K562 (cell line): ENCODE measurements at regions not wholly inside any gene's neighbourhood (a gene's known extent, or its start where the extent isn't known, plus 50 kb on each side); places are given as distances from the start of the nearest gene placed in this dataset.

Experiments used
- ARHGAP35 ChIP-seq: fragments of 450-650 bp; IDR thresholded peaks from 2 replicates; pipeline ENCODE4 v1.6.1; 2018; ENCODE audit not compliant: partially characterized antibody
- CBFA2T3 ChIP-seq: fragments of 450-650 bp; IDR thresholded peaks from 2 replicates; pipeline ENCODE4 v1.6.1; 2017
- EGR1 ChIP-seq: fragments of 450-650 bp; conservative IDR thresholded peaks from 2 replicates; pipeline ENCODE4 v1.6.1; 2017; ENCODE audit warnings: mild to moderate bottlenecking
- ETS2 ChIP-seq: IDR thresholded peaks from 2 replicates; pipeline ENCODE4 v1.6.1; 2016; ENCODE audit warnings: borderline replicate concordance, missing genetic modification characterization, mild to moderate bottlenecking, moderate library complexity, missing compliant biosample characterization; ENCODE audit not compliant: poor library complexity, severe bottlenecking
- GABPB2 ChIP-seq: fragments of 250-450 bp; sonication (Bioruptor Pico); conservative IDR thresholded peaks from 2 replicates; pipeline ENCODE4 v1.5.1; 2021; ENCODE audit warnings: mild to moderate bottlenecking
- HMG20A ChIP-seq: fragments of 450-650 bp; formaldehyde crosslinking; conservative IDR thresholded peaks from 2 replicates; pipeline ENCODE4 v1.4.0; 2020; ENCODE audit warnings: mild to moderate bottlenecking, mixed read lengths
- MTA1 ChIP-seq: fragments of 450-650 bp; IDR thresholded peaks from 2 replicates; pipeline ENCODE4 v1.6.1; 2017; ENCODE audit warnings: borderline replicate concordance
- MTA2 ChIP-seq: fragments of 450-650 bp; IDR thresholded peaks from 2 replicates; pipeline ENCODE4 v1.6.1; 2016; ENCODE audit warnings: low read depth
- NCOR1 ChIP-seq: fragments of 450-650 bp; IDR thresholded peaks from 2 replicates; pipeline ENCODE4 v1.6.1; 2016; ENCODE audit warnings: mild to moderate bottlenecking, moderate library complexity
- PHB ChIP-seq: fragments of 250-450 bp; sonication (Bioruptor Pico); IDR thresholded peaks from 2 replicates; pipeline ENCODE4 v1.5.0; 2021
- POLR2AphosphoS2 ChIP-seq: IDR thresholded peaks from 2 replicates; pipeline ENCODE4 v1.6.1; 2012; ENCODE audit warnings: low read length, improper control_type of control experiment
- RBM25 ChIP-seq: fragments of 200-400 bp; formaldehyde crosslinking; IDR thresholded peaks from 2 replicates; pipeline ENCODE4 v1.6.1; 2018; ENCODE audit warnings: low read length, low read depth, moderate library complexity; ENCODE audit not compliant: severe bottlenecking
- SMAD3 ChIP-seq: fragments of 450-650 bp; formaldehyde crosslinking; conservative IDR thresholded peaks from 2 replicates; pipeline ENCODE4 v1.4.0; 2020; ENCODE audit warnings: mild to moderate bottlenecking
- SMARCA4 ChIP-seq: fragments of 450-650 bp; IDR thresholded peaks from 2 replicates; pipeline ENCODE4 v1.6.1; 2016
- TFE3 ChIP-seq: fragments of 450-650 bp; formaldehyde crosslinking; IDR thresholded peaks from 2 replicates; pipeline ENCODE4 v1.4.0; 2020; ENCODE audit warnings: mild to moderate bottlenecking, mixed read lengths
- ZNF274 ChIP-seq: IDR thresholded peaks from 2 replicates; pipeline ENCODE4 v1.6.1; 2011; ENCODE audit warnings: low read depth, mild to moderate bottlenecking, low read length, moderate library complexity, borderline replicate concordance
- ZNF282 ChIP-seq: sonication (generic); formaldehyde crosslinking; IDR thresholded peaks from 2 replicates; pipeline ENCODE4 v1.8.1; 2023; ENCODE audit warnings: missing genetic modification reagents
- ZNF639 ChIP-seq, 2 experiments: fragments of 200-800 bp in 1 of 2; sonication (Bioruptor generic) in 1 of 2; sonication (generic) in 1 of 2; formaldehyde crosslinking in 1 of 2; IDR thresholded peaks in 1 of 2; conservative IDR thresholded peaks in 1 of 2; 2 replicates each; pipeline versions ENCODE4 v1.5.0 to v1.6.1; 2016 to 2020; ENCODE audit warnings: missing compliant biosample characterization in 1 of 2, missing genetic modification characterization in 1 of 2, missing genetic modification reagents in 1 of 2
- ZZZ3 ChIP-seq: fragments of 450-650 bp; IDR thresholded peaks from 2 replicates; pipeline ENCODE4 v1.6.1; 2016; ENCODE audit warnings: antibody characterized with exemption, mild to moderate bottlenecking, moderate library complexity
- TF ChIP-seq, protein P1 (sequence below): fragments of 250-450 bp; sonication (Bioruptor Pico); IDR thresholded peaks from 2 replicates; pipeline ENCODE4 v1.4.0; 2020; ENCODE audit warnings: mild to moderate bottlenecking, moderate library complexity
- TF ChIP-seq, protein P2 (sequence below): sonication (generic); formaldehyde crosslinking; IDR thresholded peaks from 2 replicates; pipeline ENCODE4 v1.9.0; 2022; ENCODE audit warnings: mild to moderate bottlenecking, missing genetic modification reagents
- TF ChIP-seq, protein P3 (sequence below), 2 experiments: fragments of 450-650 bp in 1 of 2; sonication (generic) in 1 of 2; formaldehyde crosslinking in 1 of 2; IDR thresholded peaks in 1 of 2; conservative IDR thresholded peaks in 1 of 2; 2 replicates each; pipeline versions ENCODE4 v1.6.1 to v1.8.1; 2016 to 2023; ENCODE audit warnings: mild to moderate bottlenecking in 2 of 2, moderate library complexity in 2 of 2, inconsistent platforms in 1 of 2, missing genetic modification reagents in 1 of 2

DNA sequence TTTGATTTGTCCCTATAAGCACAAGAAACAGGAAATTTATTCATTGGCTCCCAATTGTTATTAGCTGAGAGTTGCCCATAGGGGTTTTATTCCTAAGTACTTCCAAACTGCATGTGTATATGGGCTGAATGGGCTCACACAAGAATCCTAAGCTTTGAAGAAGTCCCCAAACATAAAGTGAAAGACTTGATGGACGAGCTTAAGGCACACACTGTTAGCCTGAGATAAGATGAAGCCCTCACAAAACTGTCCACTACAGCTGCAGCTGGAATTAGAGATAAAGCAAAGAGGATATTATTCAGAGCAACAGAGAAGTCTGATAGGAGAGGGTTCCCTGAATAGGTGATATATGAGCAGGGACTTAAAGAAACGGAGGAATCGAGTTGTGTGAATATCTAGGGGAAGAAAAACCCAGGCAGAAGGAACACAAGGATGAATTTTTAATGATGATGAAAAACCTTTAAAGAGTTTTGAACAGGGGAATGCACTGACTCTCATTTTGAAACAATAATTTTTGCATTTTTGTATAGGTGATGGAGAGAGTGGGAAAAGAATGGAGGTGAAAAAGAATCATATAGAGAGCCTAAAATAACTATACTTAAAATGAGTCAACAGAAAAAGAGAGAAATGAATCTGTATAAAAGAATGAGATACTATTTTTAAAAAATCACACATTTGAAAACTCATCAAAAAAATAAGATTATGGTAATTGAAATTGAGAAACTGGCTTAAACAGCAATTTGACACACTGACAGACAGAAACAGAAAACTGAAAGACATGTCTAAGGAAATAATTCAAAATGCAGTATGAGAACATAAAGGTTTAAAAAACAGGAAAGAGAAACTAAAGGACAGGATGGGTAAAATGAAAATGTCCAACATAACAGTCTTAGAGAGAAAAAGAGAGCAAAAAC lies 133.6 kb upstream of the POGK start (continued):
- TF ChIP-seq ZZZ3 (no peak), TFE3 (CRISPR knock-in tag) (no peak), MTA2 (peak; percentile 100), PHB (CRISPR knock-in tag) (no peak), ZNF274 (peak; percentile 58; the same call in 1 of the 2 replicates), SMAD3 (CRISPR knock-in tag) (peak; percentile 94), EGR1 (peak; percentile 48; the same call in 1 of the 2 replicates), ARHGAP35 (no peak), ZNF639 (CRISPR knock-in tag; conservative IDR thresholded peaks at IDR 0.05 in 1 of 2, IDR thresholded peaks at IDR 0.05 in 1 of 2) (peak in 1 of 2 experiments; percentile 95; a peak in 2 of 4 replicates), ETS2 (tag) (no peak), GABPB2 (CRISPR knock-in tag) (no peak), POLR2AphosphoS2 (no peak), RBM25 (no peak), NCOR1 (peak; percentile 100), CBFA2T3 (peak; percentile 100), SMARCA4 (peak; percentile 100), HMG20A (CRISPR knock-in tag) (peak; percentile 11; the same call in 1 of the 2 replicates), MTA1 (peak; percentile 93), ZNF282 (no peak)
- TF ChIP-seq, protein P1, sequence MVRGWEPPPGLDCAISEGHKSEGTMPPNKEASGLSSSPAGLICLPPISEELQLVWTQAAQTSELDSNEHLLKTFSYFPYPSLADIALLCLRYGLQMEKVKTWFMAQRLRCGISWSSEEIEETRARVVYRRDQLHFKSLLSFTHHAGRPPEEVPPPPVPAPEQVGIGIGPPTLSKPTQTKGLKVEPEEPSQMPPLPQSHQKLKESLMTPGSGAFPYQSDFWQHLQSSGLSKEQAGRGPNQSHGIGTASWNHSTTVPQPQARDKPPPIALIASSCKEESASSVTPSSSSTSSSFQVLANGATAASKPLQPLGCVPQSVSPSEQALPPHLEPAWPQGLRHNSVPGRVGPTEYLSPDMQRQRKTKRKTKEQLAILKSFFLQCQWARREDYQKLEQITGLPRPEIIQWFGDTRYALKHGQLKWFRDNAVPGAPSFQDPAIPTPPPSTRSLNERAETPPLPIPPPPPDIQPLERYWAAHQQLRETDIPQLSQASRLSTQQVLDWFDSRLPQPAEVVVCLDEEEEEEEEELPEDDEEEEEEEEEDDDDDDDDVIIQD: no peak
- TF ChIP-seq, protein P2, sequence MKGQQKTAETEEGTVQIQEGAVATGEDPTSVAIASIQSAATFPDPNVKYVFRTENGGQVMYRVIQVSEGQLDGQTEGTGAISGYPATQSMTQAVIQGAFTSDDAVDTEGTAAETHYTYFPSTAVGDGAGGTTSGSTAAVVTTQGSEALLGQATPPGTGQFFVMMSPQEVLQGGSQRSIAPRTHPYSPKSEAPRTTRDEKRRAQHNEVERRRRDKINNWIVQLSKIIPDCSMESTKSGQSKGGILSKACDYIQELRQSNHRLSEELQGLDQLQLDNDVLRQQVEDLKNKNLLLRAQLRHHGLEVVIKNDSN: no peak
- TF ChIP-seq, protein P3, sequence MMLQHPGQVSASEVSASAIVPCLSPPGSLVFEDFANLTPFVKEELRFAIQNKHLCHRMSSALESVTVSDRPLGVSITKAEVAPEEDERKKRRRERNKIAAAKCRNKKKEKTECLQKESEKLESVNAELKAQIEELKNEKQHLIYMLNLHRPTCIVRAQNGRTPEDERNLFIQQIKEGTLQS (IDR thresholded peaks at IDR 0.05): peak; percentile 61; the same call in 1 of the 2 replicates
- TF ChIP-seq, protein P3 (CRISPR knock-in tag; conservative IDR thresholded peaks at IDR 0.05): no peak
